ENCODE measurements at regions not wholly inside any gene's neighbourhood (a gene's known extent, or its start where the extent isn't known, plus 50 kb on each side); places are given as distances from the start of the nearest gene placed in this dataset.

DNA sequence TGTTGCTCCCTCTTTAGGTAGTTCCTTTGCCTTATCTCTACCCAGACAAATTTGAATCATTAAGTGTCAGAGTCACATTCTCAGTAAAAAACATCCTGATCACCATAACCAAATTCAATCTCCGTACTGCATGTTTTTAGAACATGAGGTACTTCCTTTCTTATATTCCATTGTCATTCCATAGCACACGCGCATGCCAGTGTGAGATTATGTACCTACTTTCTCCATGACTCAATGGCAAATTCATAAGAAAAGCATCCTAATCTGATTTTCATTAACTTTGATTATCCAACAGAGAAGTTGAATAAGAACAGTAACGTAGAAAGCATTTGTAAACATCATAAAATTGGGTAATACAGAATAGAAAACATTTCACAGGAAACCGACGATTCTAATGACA is 1118.6 kb upstream of the CDH9 start:
- no peak for TF ChIP-seq EZH2phosphoT487 (IDR thresholded peaks at IDR 0.05; ENCODE audit: borderline replicate concordance, low read length)
- TF ChIP-seq, protein P1, sequence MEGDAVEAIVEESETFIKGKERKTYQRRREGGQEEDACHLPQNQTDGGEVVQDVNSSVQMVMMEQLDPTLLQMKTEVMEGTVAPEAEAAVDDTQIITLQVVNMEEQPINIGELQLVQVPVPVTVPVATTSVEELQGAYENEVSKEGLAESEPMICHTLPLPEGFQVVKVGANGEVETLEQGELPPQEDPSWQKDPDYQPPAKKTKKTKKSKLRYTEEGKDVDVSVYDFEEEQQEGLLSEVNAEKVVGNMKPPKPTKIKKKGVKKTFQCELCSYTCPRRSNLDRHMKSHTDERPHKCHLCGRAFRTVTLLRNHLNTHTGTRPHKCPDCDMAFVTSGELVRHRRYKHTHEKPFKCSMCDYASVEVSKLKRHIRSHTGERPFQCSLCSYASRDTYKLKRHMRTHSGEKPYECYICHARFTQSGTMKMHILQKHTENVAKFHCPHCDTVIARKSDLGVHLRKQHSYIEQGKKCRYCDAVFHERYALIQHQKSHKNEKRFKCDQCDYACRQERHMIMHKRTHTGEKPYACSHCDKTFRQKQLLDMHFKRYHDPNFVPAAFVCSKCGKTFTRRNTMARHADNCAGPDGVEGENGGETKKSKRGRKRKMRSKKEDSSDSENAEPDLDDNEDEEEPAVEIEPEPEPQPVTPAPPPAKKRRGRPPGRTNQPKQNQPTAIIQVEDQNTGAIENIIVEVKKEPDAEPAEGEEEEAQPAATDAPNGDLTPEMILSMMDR (IDR thresholded peaks at IDR 0.05; ENCODE audit: low read depth, low read length, poor library complexity, severe bottlenecking), result no peak
